ENCODE measurements at regions not wholly inside any gene's neighbourhood (a gene's known extent, or its start where the extent isn't known, plus 50 kb on each side); places are given as distances from the start of the nearest gene placed in this dataset.

DNA sequence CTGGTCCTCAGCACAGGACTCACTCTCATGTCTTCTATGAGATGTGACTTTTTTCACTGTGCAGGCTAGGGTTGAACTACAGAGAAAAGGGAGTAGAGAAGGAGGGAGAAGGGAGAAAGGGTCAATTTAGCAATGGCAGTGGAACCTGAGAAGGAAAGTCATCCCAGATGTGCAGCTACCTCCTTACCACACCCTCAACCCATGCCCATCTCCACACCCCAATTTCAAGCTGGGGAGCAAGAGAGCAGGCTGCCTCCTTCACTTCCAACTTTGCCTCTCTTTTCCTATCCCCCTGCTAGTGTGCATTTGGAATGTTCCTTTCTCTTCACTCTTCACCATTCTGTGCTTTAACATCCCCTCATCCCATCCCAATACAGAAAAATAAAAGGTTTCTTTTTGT lies 163.5 kb upstream of the MAP3K1 start:
- TF ChIP-seq, protein P1, sequence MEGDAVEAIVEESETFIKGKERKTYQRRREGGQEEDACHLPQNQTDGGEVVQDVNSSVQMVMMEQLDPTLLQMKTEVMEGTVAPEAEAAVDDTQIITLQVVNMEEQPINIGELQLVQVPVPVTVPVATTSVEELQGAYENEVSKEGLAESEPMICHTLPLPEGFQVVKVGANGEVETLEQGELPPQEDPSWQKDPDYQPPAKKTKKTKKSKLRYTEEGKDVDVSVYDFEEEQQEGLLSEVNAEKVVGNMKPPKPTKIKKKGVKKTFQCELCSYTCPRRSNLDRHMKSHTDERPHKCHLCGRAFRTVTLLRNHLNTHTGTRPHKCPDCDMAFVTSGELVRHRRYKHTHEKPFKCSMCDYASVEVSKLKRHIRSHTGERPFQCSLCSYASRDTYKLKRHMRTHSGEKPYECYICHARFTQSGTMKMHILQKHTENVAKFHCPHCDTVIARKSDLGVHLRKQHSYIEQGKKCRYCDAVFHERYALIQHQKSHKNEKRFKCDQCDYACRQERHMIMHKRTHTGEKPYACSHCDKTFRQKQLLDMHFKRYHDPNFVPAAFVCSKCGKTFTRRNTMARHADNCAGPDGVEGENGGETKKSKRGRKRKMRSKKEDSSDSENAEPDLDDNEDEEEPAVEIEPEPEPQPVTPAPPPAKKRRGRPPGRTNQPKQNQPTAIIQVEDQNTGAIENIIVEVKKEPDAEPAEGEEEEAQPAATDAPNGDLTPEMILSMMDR (conservative IDR thresholded peaks at IDR 0.05; ENCODE audit: low read depth), result no peak
- ChIA-PET CTCF (no interaction called here), POLR2A (ENCODE audit: low non-redundant PET) (no interaction called here)
- no peak for DNase-seq (ENCODE audit: low spot score)
- no peak overlapping the region for H3K27ac ChIP-seq

DNA sequence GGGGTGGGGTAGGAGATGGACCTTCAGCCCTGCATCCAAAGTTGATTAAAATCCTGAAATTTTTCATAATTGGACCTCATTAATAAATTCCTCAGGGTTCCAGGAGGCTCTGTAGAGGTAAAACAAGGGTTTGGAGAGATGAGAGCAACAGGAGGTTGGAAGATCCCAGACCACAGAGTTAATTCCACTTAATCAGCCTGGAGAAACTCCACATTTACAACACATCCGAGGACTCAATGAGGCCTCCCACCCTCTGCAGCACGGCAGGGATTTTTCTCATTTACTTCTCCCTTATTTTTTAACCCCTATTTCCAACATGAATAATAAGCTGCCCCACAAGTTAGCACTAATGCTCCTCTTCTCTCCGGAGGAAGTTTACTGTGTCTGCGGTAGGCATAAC lies 165.0 kb upstream of the MAP3K1 start:
- TF ChIP-seq, protein P1 (conservative IDR thresholded peaks at IDR 0.05; ENCODE audit: low read depth), result no peak
- POLR2A ChIA-PET (ENCODE audit: low non-redundant PET), result no interaction called here
- CTCF ChIA-PET, result interaction anchor here (0.6 kb wide), 2 partner anchors 10 to 140 kb away, joined by 3 read pairs; no protein-coding TSS in a partner anchor

DNA sequence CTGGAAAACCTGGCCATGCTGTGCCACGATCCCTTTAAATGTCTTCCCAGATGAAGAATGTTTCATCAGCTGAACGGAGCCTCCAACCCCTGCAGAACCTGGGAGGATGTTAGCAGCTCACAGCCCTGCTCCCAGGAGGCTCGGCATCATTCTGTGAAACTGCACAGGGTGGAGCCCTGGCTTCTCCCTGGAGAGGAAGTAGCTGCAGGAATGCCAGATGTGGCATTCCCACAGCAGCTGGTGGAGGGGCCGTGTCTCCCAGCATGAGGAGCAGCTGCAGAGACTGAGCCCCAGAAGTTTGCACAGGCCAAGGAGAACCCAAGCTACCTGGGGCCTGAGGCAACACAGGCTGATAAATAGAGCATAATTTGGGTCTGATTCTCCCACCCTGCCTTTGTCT lies 165.8 kb upstream of the MAP3K1 start:
- TF ChIP-seq, protein P1 (conservative IDR thresholded peaks at IDR 0.05; ENCODE audit: low read depth), result no peak
- H3K27ac ChIP-seq, result no peak overlapping the region
- POLR2A ChIA-PET (ENCODE audit: low non-redundant PET), result no interaction called here
- CTCF ChIA-PET, result interaction anchor here (0.8 kb wide), 1 partner anchor 379 kb away, joined by 3 read pairs; no protein-coding TSS in a partner anchor
- DNase-seq (ENCODE audit: low spot score), result no peak

More for the DNA sequence above, 165.0 kb upstream of the MAP3K1 start:
- no peak for DNase-seq (ENCODE audit: low spot score)
- no peak overlapping the region for H3K27ac ChIP-seq

DNA sequence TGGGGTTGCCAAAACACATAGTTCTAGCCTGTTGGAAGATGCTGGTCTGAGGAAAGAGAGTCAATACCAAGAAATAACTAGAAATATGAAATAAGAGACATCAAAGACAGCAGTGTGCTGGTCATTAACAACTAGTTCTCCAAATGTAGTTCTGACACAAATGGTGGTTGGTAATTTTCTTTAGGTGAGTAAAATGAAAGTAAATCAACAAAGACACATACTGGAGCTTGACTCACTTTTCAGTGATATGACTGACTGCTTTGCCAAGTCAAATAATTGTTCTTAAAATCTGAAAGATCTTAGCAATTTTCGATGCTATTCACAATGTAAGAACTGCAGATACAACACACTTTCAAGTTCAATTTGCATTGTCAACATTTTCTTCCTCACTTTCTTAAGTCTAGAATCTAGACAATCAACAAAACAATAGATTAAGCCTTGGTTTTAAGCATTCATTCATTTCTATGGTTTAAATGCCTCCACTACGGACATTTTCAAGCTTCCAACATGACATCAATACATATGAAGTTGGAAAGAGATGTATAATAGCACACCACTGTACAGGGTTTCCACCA lies 166.8 kb upstream of the MAP3K1 start:
- ChIA-PET POLR2A (ENCODE audit: low non-redundant PET) (no interaction called here), CTCF (interaction anchor here (0.5 to 0.6 kb wide), 2 partner anchors 10 to 76 kb away, joined by 3 to 4 read pairs; no protein-coding TSS in a partner anchor)
- TF ChIP-seq, protein P1 (conservative IDR thresholded peaks at IDR 0.05; ENCODE audit: low read depth), result no peak
- H3K27ac ChIP-seq, result no peak overlapping the region
- no peak for DNase-seq (ENCODE audit: low spot score)

DNA sequence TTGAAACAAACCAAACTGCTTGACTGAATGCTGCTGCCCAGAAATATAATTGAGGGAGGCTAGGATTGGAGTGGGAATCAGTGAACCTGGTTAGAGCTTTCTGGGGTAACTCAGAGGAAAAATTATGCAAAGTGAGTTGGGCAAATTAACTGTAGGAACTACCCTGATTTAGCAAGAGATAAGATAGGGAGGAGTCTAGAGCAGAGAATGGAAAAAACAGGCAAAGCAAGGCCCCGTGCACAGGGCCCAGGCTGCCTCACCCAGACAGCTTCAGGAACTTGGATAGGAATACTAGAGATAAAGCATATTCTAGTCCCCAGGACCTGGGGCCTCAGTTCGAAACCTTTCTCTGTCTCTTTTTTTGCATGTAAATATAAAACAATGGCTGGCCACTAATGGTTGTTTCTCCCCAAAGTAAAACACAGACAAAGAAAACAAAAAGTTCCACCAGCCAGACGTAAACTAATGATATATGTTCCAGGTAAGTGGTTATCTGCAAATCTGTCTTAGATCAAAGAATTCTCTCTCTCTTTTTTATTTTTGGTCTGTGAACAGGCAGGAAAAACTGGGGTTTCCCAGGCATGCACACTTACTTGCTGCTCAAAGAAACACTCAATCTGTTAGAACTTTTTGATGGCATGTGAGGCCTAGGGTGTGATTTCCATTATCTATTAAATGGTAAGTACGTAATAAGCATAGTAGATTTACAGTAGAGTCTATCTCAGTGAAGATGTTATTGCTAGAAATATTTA lies 168.1 kb upstream of the MAP3K1 start:
- no peak for DNase-seq (ENCODE audit: low spot score)
- TF ChIP-seq, protein P1 (conservative IDR thresholded peaks at IDR 0.05; ENCODE audit: low read depth), result no peak
- ChIA-PET POLR2A (ENCODE audit: low non-redundant PET) (no interaction called here), CTCF (no interaction called here)
- H3K27ac ChIP-seq, result no peak overlapping the region

DNA sequence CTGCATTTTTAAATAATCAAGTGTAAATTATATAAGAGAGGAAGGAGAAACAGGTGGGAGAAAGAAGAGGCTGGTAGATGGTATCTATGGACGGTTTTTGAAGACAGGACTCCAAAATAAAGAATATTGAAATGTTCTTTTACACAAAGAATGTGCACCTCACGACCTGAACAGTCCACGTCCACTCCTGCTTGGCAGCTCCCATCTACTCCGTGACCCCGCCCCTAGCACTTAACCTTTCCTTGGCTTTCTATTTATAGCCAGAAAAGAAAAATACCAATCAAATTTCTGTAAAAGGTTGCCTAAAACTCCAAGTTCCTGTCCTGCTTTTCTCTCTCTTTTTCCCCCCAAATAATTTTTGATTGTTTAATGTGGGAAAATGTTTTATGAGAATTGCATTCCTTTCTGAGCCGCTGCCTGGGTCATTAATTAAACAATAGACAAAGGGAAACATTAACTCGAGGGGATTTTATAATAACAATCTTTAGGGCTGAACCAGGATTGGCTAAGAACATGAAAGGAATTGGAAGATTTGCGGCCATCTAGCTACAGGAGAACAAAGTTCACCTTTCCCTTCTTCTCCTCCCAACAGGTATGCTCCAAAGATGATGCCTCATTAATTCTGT lies 173.6 kb upstream of the MAP3K1 start:
- DNase-seq (ENCODE audit: low spot score), result no peak
- H3K27ac ChIP-seq, result no peak overlapping the region
- POLR2A ChIA-PET (ENCODE audit: low non-redundant PET), result no interaction called here
- CTCF ChIA-PET, result interaction anchor here (0.6 kb wide), 1 partner anchor 15 kb away, joined by 3 read pairs; no protein-coding TSS in a partner anchor
- TF ChIP-seq, protein P1 (conservative IDR thresholded peaks at IDR 0.05; ENCODE audit: low read depth), result no peak

Data from RWPE1 (cell line).